ENCODE measurements at regions not wholly inside any gene's neighbourhood (a gene's known extent, or its start where the extent isn't known, plus 50 kb on each side); places are given as distances from the start of the nearest gene placed in this dataset.

DNA sequence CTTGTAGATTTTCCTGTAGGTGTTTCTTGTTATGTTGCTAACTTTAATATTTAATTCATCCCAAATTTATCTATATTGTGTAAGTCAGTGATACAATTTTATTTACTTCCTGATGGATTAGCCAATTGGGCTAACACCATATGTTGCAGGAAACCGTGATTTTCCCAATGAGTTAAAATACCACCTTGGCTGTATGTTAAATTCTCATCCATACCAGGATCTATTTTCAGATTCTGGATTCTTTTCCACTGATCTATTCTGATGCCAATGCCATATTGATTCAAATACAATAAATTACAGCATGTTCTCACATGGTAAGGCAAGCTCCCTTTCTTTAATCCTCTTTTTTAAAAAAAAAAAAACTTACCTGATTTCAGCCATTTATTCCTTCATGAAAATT lies 85.8 kb upstream of the DNAJC10 start:
- TF ChIP-seq, protein P1, sequence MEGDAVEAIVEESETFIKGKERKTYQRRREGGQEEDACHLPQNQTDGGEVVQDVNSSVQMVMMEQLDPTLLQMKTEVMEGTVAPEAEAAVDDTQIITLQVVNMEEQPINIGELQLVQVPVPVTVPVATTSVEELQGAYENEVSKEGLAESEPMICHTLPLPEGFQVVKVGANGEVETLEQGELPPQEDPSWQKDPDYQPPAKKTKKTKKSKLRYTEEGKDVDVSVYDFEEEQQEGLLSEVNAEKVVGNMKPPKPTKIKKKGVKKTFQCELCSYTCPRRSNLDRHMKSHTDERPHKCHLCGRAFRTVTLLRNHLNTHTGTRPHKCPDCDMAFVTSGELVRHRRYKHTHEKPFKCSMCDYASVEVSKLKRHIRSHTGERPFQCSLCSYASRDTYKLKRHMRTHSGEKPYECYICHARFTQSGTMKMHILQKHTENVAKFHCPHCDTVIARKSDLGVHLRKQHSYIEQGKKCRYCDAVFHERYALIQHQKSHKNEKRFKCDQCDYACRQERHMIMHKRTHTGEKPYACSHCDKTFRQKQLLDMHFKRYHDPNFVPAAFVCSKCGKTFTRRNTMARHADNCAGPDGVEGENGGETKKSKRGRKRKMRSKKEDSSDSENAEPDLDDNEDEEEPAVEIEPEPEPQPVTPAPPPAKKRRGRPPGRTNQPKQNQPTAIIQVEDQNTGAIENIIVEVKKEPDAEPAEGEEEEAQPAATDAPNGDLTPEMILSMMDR (IDR thresholded peaks at IDR 0.05), result no peak
- TF ChIP-seq POLR2A (IDR thresholded peaks at IDR 0.05), result no peak
